HG03521 (cell line): ENCODE measurements at regions not wholly inside any gene's neighbourhood (a gene's known extent, or its start where the extent isn't known, plus 50 kb on each side); places are given as distances from the start of the nearest gene placed in this dataset.
A peak's percentile ranks its signal among the peaks of the same experiment; 100 is the strongest.
"Not testable (repeated sequence)": the region's sequence is repeated elsewhere in the genome, so short reads cannot be mapped to it uniquely, and the experiment has no call there.

Source experiments
- ATAC-seq: cut with Tn5 transposase; IDR thresholded peaks from one replicate; pipeline ENCODE4 v1.9.1; 2021; ENCODE audit warnings: mild to moderate bottlenecking, moderate library complexity; ENCODE audit not compliant: unreplicated experiment

DNA sequence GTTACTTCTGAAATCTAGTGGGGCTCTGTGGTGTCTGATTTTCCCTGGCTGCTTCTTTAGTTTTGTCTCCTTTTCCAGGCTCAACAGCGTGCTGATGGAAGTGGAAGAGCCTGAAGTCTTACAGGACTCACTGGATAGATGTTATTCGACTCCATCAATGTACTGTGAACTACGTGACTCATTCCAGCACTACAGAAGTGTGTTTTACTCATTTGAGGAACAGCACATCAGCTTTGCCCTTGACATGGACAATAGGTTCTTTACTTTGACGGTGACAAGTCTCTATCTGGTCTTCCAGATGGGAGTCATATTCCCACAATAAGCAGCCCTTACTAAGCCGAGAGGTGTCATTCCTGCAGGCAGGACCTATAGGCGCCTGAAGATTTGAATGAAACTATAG, 51.1 kb downstream of the NBPF8 start:
- not testable (repeated sequence) for ATAC-seq

DNA sequence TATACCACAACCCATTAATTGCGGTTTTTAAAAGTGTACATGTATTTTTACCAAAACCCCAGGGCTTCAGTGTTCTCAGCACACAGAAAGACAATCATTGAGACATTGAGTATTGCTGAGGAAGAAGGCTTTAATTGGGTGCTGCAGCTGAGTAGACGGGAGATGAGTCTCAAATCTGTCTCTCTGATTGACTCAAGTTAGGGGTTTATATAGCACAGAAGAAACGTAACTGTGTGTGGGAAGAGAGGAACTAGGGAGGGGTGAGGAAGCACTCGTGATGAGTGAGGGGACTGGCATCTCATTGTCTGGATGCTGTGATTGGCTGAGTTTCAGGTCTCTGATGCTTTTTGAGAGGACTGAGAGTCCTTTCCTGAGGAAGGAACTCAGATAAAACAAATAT, 62.8 kb downstream of the NBPF8 start:
- not testable (repeated sequence) for ATAC-seq

DNA sequence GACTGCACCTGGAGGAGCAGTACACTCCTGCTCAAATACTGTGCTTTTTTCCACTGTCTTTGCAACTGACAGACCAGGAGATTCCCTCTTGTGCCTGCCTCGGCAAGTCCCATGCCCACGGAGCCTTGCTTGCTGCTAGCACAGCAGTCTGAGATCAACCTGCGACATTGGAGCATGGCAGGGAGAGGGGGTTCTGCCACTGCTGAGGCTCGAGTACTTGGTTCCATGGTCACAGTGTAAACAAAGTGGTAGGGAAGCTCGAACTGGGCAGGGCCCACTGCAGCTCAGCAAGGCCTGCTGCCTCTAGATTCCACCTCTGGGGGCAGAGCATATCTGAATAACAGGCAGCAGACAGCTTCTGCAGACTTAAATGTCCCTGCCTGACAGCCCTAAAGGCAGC, 63.6 kb downstream of the NBPF8 start:
- ATAC-seq, result not testable (repeated sequence)

DNA sequence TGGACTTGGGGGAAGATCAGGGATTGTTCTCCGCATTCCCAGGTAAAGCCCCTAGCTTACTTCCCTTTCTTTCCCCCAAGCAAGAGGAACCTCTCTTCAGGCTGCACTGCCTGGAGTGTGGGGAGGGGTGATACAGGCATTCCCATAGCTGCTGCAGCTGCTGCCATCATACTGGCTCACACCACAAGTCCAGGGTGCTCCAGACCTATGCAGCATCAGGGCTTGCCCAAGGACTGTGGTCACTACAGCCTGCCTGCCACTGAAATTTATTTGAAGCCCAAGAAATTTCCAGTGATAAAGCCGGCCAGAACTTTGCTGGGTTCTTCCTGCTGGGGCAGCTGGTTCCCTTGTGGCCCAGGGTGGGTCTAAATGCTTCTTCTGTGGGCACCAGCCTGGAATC, 72.7 kb downstream of the NBPF8 start:
- not testable (repeated sequence) for ATAC-seq

DNA sequence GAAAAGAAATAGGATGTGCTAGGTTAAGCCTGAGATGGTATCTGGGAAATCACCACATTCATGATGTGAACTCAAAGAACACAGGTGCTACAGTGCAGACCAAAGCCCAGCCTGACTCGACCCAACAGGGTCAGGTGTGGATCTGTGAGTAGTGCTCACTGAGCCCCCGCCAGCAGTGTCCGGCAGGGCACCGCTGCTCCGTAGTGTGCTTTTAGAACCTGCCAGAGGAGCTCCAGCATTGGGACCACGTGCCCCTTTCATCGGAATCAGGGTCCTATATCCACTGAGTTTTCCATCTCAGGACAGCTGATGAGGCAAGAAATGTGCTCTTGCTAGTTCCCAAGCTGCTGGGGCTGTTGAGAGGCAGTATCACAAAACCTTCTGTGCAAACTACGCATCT, 74.4 kb downstream of the NBPF8 start:
- not testable (repeated sequence) for ATAC-seq

DNA sequence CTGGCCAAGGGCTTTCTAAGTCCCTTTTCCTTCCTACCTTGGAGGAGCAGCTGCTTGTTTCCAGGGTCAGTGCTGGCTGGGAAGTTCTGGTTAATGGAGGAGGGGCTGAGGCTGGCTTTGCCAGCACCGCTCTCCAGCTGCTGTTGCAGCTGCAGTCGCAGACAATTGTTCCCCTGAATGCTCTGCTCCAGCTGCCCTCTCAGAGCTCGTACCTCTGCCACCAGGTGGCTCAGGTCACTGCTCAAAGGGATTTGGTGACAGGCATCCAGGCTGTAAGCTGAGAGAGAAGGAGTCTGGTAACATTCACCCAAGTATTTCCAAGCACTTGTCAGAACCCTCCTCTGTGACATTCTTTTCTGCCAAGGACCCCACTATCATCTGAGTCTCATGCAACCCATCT, 82.3 kb downstream of the NBPF8 start:
- not testable (repeated sequence) for ATAC-seq

DNA sequence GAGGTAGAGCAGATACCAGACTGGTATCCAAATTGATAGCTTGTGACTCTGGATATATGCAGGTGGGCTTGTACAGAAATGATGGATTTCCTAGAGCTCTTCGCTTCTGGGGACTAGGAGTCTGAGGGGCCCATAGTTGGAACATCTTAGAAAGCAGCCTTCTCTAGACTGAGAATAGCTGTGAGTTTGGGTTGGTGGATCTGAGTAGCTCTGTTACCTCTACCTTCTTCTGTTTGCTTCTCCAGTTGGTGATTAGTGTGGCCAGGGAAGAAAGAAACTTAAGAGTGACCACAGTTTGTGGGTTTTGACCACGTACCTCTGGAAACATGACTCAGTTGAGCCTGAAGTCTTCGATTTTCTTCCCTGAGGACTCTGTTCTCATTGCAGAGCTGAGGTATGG, 88.4 kb downstream of the NBPF8 start:
- ATAC-seq, result not testable (repeated sequence)

DNA sequence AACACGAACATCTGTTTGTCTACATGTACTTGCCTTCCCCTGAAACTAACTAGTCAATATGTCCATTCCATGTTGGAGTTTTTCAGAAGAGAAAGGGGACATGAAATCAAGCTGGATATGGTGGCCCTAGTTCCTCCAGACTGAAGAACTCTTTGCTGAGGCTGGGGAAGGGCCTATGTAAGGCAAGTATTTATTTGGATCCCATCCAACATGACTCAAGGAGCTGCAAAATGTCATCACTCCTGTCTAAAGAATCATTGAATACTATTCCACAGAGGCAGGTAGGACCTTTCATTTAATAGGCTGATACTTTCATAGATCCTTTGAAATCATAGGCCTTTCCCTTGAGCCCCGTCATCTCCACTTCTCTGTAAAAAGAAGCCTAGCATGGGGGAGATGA, 91.5 kb downstream of the NBPF8 start:
- not testable (repeated sequence) for ATAC-seq

DNA sequence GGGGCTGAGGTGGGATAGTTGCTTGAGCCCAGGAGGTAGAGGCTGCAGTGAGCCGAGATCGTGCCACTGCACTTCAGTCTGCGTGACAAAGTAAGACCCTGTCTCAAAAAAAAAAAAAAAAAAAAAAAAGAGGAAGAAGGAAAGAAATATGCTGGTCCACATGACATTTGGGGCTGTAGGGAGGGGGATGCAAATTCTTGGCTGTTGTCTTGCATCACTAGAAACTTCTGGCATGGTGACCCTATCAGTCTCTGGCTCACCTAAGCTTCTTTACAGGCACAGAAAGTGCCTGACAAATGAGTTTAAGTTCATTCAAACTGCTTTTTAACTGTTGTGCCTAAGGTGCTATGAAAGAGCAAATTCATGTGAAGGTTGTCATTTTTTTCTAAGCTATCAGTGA, 93.5 kb downstream of the NBPF8 start:
- not testable (repeated sequence) for ATAC-seq

DNA sequence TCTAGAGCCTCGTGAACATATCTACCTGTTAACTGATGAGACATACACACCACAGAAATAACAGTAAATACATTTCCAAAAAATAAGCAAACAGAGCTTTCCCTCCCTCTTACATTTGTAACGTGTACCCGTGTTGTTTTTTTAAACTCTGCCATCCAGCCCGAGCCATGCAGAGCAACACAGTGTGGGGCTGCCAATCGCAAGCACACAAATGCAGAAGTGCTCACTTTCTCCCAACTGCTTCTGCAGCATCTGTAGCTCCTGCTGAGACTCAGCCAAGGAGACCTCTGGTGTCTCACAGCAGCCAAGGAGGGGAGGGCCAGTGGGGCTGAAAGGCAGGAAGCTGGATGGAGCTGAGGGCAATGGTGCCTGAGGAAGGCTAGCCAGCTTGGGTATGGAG, 94.4 kb downstream of the NBPF8 start:
- ATAC-seq, result not testable (repeated sequence)

DNA sequence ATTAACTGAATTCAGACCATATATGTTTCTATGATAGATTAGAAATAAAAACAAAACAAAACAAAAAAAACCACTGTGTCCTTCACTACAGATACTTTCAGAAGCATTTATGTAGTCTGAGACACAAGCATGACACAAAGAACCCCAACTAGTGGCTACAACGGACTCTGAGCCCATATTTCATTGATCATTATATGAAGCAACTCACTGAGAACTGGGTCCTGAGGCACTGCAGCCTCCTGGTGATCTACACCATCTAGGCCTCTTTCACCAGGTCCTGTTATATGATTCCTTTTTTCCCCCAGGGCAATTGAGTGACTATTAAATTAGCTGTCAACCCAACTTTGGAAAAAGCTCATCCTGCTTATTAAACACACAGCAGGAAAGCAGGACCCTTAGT, 98.3 kb downstream of the NBPF8 start:
- not testable (repeated sequence) for ATAC-seq

DNA sequence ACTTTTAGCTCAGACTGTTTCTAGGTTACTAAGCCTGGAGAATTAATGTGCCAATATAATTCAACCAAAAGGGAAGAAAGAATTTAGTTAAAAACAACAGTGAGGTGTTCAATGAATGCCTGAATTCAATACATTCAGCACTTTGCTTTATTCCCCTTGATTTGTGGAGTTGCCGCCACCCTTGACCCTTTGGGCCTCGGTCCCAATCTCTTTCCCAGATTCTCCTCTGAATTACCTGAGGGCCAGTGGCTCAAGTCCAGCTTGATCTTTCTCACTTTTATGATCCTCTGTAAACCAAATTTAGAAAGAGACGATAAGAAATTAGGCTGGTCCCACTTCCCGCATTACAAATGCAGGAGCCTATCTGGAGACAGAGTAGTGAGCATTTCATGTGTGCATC, 98.7 kb downstream of the NBPF8 start:
- not testable (repeated sequence) for ATAC-seq

DNA sequence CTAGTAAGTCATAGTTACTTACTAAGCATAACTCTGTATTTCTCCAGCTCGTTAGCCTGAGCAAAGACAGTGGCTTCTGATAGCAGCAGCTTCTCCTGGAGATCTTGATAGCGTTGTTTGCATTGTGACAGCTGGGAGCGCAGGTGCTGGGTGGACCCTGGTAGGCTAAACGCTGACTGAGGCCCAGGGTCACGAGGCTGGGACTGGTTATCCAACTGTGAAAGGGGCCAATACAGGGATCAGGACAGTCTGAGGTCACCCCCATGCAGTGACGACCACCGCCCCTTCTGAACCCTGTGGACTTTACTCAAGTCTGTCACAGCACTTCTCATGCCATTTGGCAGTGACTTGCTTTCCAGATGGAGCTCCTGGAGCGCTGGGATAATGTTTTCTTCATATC, 104.4 kb downstream of the NBPF8 start:
- ATAC-seq, result not testable (repeated sequence)

DNA sequence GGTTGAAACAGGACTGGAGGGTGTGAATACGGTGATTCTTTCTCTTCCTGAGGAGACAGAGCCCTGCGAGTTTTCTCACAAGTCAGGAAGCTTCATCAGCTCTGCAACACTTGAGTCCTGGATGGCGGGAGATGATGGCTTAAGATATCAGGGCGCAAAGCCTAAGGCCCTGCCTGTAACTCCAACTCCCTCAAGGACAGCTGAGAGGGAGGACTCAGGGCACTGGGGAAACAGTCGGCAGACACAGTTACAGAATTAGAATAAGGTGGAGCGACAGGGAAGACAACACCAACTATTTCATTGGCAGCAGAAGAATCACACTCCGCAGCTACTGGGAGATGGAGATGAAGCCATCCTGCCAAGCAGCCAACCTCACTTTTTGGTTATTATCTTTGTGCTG, 109.6 kb downstream of the NBPF8 start:
- ATAC-seq, result not testable (repeated sequence)

DNA sequence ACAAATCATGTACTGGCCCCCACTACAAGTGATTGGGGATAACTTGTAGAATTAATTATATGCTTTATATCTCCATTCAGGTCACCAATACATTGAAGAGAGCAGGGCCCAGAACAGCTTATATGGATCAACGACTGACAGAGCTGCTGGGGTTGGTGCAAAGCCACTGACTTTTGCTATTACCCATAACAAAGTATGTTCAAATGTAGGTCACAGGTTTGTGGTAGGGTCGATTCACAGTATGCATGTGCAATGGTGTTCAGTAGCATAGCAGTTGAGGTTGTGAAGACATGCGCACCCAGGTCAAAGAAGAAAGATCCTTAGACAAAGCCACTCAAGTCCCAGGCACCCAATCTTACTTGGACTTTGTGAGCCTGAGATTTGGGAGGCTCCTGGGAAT, 110.6 kb downstream of the NBPF8 start:
- not testable (repeated sequence) for ATAC-seq

DNA sequence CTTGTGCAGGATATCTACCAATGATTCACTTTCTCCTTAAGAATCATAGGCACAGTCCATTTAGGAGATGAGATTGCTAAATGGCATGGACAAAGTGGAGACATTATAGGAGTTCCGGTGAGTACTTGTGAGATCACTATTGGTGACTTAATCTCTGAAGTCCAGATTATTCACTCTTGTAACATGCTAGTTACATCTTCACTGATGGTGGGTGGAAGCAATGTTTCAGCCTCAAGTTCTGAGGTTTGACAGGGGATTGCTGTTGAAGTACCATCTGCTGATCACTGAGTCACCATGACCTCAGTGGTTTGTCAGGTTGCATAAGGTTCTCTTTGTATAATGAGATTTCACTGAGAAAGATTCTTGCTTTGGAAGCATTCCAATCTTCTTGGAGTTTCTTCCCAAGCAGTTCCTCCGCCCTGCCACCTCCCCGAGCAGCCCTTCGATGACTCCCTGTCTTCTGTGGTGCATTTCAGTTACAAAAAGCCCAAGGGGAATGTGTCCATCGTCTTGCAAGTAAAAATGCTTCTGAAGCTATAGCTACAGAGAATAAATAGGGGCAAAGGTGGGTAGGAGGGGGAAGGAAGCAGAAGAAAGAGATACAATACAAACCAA, 114.7 kb downstream of the NBPF8 start:
- ATAC-seq, result not testable (repeated sequence)

DNA sequence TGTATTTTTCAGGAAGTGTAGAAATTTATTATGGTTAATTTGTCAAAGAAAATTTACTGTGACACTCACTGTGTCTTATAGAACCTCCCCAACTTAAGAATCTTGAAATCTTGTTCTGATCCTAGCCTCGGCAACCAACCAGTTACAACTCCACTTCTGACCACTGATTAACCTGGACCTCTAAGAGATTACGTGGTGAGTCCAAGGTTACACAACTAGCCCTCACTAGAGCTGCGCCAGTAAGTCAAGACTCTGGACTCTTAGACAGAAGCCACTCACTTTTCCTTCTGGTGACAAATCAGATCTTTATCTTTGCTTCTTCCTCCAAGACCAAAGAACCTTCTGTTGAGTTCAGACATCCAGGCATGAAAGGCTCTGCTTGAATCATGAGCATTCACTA, 116.6 kb downstream of the NBPF8 start:
- ATAC-seq, result not testable (repeated sequence)

DNA sequence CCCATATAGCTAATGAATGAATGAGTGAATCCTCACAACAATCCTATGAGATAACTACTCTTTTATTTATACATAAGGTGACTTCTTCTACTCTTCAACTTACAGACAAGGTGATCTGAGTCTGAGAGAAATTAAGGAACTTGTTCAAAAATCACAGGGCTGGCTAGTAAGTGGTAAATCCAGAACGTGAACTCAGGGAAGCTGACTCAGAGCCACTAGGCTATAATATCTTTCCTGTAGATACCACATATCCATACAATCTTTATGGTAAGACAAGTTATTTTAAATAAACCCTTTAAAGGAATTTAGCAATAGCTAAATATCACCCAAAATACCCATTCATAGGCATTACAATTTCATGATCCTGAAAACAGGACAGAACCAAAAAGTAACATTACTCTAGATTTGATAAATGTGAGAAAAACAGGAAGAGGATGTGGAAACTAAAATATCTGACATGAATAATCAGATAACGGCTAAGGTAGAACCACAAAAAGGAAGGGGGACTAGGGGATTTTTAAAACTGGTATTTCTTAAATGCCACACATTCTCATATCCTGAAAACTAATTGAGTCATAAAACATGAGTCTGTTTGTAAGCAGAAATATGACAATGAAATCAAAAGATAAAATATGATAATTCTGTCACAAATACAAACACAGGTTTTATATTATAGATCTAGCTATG, 119.7 kb downstream of the NBPF8 start:
- ATAC-seq, result not testable (repeated sequence)

DNA sequence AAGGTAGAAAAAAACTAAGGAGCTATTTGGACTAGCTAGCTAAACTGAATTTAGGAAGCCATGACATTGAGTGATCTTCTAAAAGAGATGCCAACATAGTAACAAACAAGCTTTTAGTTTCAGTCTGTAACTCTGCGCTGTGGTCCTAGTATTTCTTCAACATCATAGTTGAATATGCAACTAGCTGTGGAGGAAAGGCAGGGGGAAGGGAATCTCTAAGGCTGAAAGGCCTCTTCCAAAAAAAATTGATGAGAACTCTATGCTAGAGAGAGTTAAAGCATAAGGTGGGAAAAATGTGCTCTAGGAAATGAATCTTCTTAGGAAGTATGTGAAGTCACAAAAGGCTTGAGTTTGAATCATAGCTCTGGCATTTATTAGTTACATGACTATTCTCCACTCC, 120.2 kb downstream of the NBPF8 start:
- ATAC-seq, result not testable (repeated sequence)

DNA sequence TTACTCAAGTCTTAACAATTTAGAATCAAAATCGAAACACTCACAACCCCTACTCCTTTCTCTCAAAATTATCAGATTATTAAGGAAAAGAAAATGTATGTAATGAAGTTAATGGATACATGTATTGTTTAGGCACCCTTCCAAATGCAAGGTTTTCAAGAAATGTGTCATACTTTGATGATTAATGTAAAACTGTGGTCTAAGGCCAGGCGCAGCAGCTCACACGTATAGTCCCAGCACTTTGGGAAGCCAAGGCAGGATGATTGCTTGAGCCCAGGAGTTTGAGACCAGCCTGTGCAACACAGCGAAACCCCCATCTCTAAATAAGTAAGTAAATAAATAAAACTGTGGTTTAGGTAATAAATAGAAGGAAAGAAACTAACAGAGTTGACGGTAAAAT, 126.6 kb downstream of the NBPF8 start:
- ATAC-seq, result not testable (repeated sequence)

DNA sequence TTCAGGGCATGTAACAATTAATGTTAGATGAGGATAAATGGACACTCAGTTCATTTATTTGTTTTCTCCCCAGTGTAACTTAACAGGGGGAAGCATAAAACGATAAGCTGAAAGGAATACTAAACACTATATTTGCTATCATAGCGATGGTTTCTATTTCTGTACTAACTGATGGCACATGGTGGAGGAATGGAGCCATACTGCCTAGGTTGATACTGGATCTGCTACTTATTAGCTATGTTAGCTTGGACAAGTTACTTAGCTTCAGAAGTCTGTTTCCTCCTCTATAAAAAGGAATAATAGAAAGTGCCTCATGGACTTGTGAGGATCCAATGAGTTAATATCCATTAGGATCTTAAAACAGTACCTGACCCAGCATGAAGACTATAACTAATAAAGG, 127.5 kb downstream of the NBPF8 start:
- ATAC-seq, result not testable (repeated sequence)

DNA sequence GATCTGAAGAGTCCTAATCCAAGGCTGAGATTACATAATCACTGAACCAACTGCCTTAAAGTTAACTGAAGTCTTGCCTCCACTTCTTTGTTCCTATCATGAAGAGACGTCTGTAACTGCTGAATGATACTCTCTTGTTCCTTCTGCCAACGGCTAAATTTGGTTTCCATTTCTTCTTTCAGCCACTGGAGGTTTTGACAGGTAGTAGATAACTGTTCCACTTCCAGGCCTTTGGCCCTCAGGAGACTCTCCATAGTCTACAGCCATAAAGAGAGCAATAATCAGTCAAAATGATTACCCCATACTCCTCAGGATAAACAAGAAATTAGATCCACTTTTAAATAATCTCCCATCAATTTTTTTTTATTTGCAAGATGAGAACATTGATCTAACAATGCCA, 128.1 kb downstream of the NBPF8 start:
- ATAC-seq, result not testable (repeated sequence)

DNA sequence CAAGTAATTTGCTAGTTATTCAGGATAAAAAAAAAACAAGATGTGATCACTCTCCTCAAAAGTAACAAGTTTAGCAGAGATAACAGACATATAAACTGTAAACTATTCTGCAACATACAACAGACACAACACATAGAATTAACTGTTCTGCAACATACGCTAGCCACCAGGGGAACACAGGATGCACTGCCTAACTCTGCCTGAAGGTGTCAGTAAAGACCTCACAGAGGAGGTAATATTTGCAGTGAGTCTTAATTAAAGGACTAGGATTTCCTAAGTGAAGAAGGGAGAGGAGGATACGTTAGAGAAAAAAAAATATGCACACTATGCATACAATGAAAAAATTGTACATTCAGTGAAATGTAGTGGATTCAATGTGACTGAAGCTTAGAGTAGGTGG, 129.6 kb downstream of the NBPF8 start:
- peak; percentile 70 for ATAC-seq
